ENCODE measurements at regions not wholly inside any gene's neighbourhood (a gene's known extent, or its start where the extent isn't known, plus 50 kb on each side); places are given as distances from the start of the nearest gene placed in this dataset.
"Not testable (repeated sequence)": the region's sequence is repeated elsewhere in the genome, so short reads cannot be mapped to it uniquely, and the experiment has no call there.

DNA sequence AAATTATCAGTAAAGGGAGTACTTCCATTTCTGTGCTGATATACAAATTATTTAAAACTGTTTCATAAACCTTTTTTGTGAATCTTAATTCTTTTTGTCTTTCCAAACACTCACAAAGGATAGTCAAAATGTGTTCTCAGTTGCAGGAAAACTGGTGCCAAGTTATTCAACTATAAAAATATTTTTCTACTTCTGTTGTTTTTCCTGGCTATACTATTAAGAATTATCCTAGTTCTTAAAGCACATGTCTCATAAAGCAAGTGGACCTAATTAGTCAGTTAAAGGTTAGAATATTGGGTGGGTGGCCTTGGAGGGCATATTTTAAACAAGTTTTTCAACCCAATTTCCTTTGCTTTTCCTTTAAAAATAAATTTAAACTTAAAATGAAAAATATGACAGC lies 1460.3 kb upstream of the SLC10A2 start:
- TF ChIP-seq, protein P1, sequence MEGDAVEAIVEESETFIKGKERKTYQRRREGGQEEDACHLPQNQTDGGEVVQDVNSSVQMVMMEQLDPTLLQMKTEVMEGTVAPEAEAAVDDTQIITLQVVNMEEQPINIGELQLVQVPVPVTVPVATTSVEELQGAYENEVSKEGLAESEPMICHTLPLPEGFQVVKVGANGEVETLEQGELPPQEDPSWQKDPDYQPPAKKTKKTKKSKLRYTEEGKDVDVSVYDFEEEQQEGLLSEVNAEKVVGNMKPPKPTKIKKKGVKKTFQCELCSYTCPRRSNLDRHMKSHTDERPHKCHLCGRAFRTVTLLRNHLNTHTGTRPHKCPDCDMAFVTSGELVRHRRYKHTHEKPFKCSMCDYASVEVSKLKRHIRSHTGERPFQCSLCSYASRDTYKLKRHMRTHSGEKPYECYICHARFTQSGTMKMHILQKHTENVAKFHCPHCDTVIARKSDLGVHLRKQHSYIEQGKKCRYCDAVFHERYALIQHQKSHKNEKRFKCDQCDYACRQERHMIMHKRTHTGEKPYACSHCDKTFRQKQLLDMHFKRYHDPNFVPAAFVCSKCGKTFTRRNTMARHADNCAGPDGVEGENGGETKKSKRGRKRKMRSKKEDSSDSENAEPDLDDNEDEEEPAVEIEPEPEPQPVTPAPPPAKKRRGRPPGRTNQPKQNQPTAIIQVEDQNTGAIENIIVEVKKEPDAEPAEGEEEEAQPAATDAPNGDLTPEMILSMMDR (IDR thresholded peaks at IDR 0.05; ENCODE audit: partially characterized antibody, unreplicated experiment) = no peak
- Mint-ChIP-seq H3K9me3 (ENCODE audit: unreplicated experiment) (no peaks in the 10 kb centered on the region), H3K4me1 (ENCODE audit: low read depth, unreplicated experiment) (no peaks in the 10 kb centered on the region), H3K27me3 (ENCODE audit: unreplicated experiment) (no peaks in the 10 kb centered on the region), H3K4me3 (ENCODE audit: unreplicated experiment) (no peak overlapping the region), H3K36me3 (ENCODE audit: unreplicated experiment) (no peaks in the 10 kb centered on the region), H3K27ac (ENCODE audit: unreplicated experiment) (no peak overlapping the region)
- no peak for DNase-seq

DNA sequence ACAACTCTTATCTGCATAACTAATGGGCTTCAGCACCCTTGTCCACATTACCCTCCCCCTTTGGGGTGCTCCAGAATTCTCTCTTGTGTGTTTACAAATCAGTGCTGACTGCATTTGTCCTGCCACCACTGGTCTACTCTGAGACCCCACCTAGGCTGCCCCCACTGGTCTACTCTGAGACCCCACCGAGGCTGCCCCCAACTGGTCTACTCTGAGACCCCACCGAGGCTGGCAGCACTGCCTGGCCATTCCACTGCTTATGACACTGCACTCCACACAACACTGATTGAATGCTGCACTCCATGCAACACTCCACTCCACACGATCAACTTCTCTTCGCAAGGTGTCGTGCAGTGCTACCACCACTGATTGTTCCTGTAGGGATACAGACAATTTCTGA lies 1459.2 kb upstream of the SLC10A2 start:
- Mint-ChIP-seq H3K36me3 (ENCODE audit: unreplicated experiment) (no peaks in the 10 kb centered on the region), H3K27ac (ENCODE audit: unreplicated experiment) (no peak overlapping the region), H3K27me3 (ENCODE audit: unreplicated experiment) (no peaks in the 10 kb centered on the region), H3K4me3 (ENCODE audit: unreplicated experiment) (no peak overlapping the region), H3K4me1 (ENCODE audit: low read depth, unreplicated experiment) (no peaks in the 10 kb centered on the region), H3K9me3 (ENCODE audit: unreplicated experiment) (no peaks in the 10 kb centered on the region)
- DNase-seq = no peak
- TF ChIP-seq, protein P1 (IDR thresholded peaks at IDR 0.05; ENCODE audit: partially characterized antibody, unreplicated experiment) = no peak

DNA sequence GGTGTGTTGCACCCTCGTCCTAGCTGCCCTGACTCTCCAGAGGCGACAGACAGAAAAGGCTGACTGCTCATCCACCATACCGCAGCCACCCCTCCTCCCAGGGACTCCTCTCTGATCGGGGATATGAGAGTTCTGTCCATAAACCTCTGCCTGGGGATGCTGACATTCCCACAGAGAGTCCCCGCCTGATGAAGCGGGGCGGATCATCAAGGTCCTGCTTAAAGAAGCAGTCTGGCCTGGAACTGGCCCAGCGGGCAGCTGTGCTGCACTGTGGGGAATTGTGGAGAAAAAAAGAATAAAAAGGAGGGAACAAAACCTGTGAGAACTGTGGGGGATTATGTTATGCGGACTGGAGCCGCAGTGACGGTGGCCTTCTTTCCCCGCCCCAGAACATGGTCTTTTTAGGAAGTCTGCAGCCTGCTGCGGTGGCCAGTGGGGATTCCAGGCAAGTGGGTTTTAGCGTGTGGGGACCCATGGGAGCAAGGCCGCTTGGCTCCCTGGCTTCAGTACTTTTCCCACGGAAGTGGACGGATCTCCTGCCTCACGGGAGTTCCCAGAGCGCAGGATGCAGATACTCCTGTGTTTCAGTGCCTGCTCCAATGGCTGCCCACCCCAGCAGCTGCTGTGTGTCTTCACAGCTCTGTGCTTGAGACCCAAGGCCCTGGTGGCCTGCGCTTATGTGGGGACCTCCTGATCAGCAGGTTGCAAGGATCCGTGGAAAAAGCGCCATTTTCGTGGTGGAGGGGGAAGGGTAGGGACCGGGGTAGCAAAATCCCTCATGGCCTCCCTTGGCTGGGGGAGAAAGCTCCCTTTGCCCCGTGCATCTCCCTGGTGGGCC lies 1456.2 kb upstream of the SLC10A2 start:
- no peaks in the 10 kb centered on the region for H3K4me1 Mint-ChIP-seq (ENCODE audit: low read depth, unreplicated experiment)
- H3K9me3 Mint-ChIP-seq (ENCODE audit: unreplicated experiment) = no peaks in the 10 kb centered on the region
- H3K27ac Mint-ChIP-seq (ENCODE audit: unreplicated experiment) = no peak overlapping the region
- no peak for DNase-seq
- no peaks in the 10 kb centered on the region for H3K36me3 Mint-ChIP-seq (ENCODE audit: unreplicated experiment)
- TF ChIP-seq, protein P1 (IDR thresholded peaks at IDR 0.05; ENCODE audit: partially characterized antibody, unreplicated experiment) = no peak
- H3K4me3 Mint-ChIP-seq (ENCODE audit: unreplicated experiment) = no peak overlapping the region
- H3K27me3 Mint-ChIP-seq (ENCODE audit: unreplicated experiment) = no peaks in the 10 kb centered on the region

DNA sequence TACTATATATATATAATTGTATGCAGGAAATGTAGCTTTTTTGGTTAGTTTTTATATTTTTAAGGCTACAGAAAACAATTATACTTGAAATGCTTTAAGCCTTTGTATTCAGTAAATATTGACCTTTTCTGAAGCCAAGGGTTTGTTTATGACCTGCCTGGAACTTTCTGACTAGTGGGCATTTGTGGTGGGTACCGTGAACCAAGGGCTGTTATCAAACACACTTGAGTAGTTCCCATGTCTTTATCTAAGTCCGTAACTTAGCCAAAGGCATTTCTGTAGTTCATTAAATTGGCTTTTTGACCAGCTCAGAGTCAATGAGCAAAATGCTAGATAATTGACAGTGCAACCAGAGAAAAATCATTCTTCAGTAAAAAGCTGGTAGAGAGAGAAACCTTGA lies 1444.2 kb upstream of the SLC10A2 start:
- Mint-ChIP-seq H3K27ac (ENCODE audit: unreplicated experiment) (no peak overlapping the region), H3K4me3 (ENCODE audit: unreplicated experiment) (no peak overlapping the region), H3K27me3 (ENCODE audit: unreplicated experiment) (no peaks in the 10 kb centered on the region)

DNA sequence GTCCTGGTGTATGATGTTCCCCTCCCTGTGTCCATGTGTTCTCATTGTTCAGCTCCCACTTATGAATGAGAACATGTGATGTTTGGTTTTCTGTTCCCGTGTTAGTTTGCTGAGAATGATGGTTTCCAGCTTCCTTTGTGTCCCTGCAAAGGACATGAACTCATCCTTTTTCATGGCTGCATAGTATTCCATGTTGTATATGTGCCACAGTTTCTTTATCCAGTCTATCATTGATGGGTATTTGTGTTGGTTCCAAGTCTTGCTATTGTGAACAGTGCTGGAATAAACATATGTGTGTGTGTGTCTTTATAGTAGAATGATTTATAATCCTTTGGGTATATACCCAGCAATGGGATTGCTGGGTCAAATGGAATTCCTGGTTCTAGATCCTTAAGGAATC lies 1427.3 kb upstream of the SLC10A2 start:
- DNase-seq; H3K4me1 Mint-ChIP-seq (ENCODE audit: low read depth, unreplicated experiment); H3K9me3 Mint-ChIP-seq (ENCODE audit: unreplicated experiment); H3K27ac Mint-ChIP-seq (ENCODE audit: unreplicated experiment); H3K36me3 Mint-ChIP-seq (ENCODE audit: unreplicated experiment); H3K27me3 Mint-ChIP-seq (ENCODE audit: unreplicated experiment); H3K4me3 Mint-ChIP-seq (ENCODE audit: unreplicated experiment): not testable (repeated sequence)

More for the DNA sequence above, 1444.2 kb upstream of the SLC10A2 start:
- H3K36me3 Mint-ChIP-seq (ENCODE audit: unreplicated experiment) = no peaks in the 10 kb centered on the region
- H3K9me3 Mint-ChIP-seq (ENCODE audit: unreplicated experiment) = no peaks in the 10 kb centered on the region
- TF ChIP-seq, protein P1 (IDR thresholded peaks at IDR 0.05; ENCODE audit: partially characterized antibody, unreplicated experiment) = no peak
- peaks cover 6% of the 10 kb centered on the region for H3K4me1 Mint-ChIP-seq (ENCODE audit: low read depth, unreplicated experiment)
- DNase-seq = no peak
